ENCODE measurements at regions not wholly inside any gene's neighbourhood (a gene's known extent, or its start where the extent isn't known, plus 50 kb on each side); places are given as distances from the start of the nearest gene placed in this dataset.
"Not testable (repeated sequence)": the region's sequence is repeated elsewhere in the genome, so short reads cannot be mapped to it uniquely, and the experiment has no call there.

GRCh38 chr10:20593649-20594048 is 303.5 kb downstream of the NEBL start:
- DNase-seq: no peak
- no peak for TF ChIP-seq CTCF (IDR thresholded peaks at IDR 0.05; ENCODE audit: low read depth, low read length)
- H3K4me3 ChIP-seq (ENCODE audit: low read depth, low read length): no peak overlapping the region
- peaks cover 4% of the 10 kb centered on the region; the same call in 1 of the 2 replicates for H3K4me1 ChIP-seq
- no peaks in the 10 kb centered on the region for H3K36me3 ChIP-seq
- H3K27me3 ChIP-seq: no peaks in the 10 kb centered on the region
- no peaks in the 10 kb centered on the region for H3K9me3 ChIP-seq

GRCh38 chr10:20582041-20582440 is 315.1 kb downstream of the NEBL start:
- Histone ChIP-seq H3K27me3 (no peaks in the 10 kb centered on the region), H3K4me3 (ENCODE audit: low read depth, low read length) (no peak overlapping the region), H3K9me3 (no peaks in the 10 kb centered on the region), H3K36me3 (no peaks in the 10 kb centered on the region), H3K4me1 (no peaks in the 10 kb centered on the region)
- DNase-seq: no peak
- TF ChIP-seq CTCF (IDR thresholded peaks at IDR 0.05; ENCODE audit: low read depth, low read length): no peak

- no peaks in the 10 kb centered on the region for H3K4me1 ChIP-seq
- no peak overlapping the region for H3K4me3 ChIP-seq (ENCODE audit: low read depth, low read length)
- TF ChIP-seq CTCF (IDR thresholded peaks at IDR 0.05; ENCODE audit: low read depth, low read length): no peak
- no peaks in the 10 kb centered on the region for H3K9me3 ChIP-seq
- DNase-seq: no peak
- no peaks in the 10 kb centered on the region for H3K36me3 ChIP-seq
- no peaks in the 10 kb centered on the region for H3K27me3 ChIP-seq
These were observed 323.2 kb downstream of the NEBL start for GRCh38 chr10:20573924-20574323.

- H3K4me3 ChIP-seq (ENCODE audit: low read depth, low read length); DNase-seq; H3K27me3 ChIP-seq; H3K9me3 ChIP-seq; H3K36me3 ChIP-seq; H3K4me1 ChIP-seq: not testable (repeated sequence)
These were observed 341.1 kb downstream of the NEBL start for GRCh38 chr10:20555990-20556389.

GRCh38 chr10:20552382-20552781 is 344.7 kb downstream of the NEBL start:
- no peaks in the 10 kb centered on the region for H3K27me3 ChIP-seq
- no peaks in the 10 kb centered on the region for H3K9me3 ChIP-seq
- no peaks in the 10 kb centered on the region for H3K4me1 ChIP-seq
- no peak overlapping the region for H3K4me3 ChIP-seq (ENCODE audit: low read depth, low read length)
- no peaks in the 10 kb centered on the region for H3K36me3 ChIP-seq
- no peak for TF ChIP-seq CTCF (IDR thresholded peaks at IDR 0.05; ENCODE audit: low read depth, low read length)
- no peak for DNase-seq

GRCh38 chr10:20551761-20552160 is 345.4 kb downstream of the NEBL start:
- Histone ChIP-seq H3K4me3 (ENCODE audit: low read depth, low read length) (no peak overlapping the region), H3K4me1 (no peaks in the 10 kb centered on the region), H3K27me3 (no peaks in the 10 kb centered on the region), H3K9me3 (no peaks in the 10 kb centered on the region), H3K36me3 (no peaks in the 10 kb centered on the region)
- no peak for DNase-seq
- no peak for TF ChIP-seq CTCF (IDR thresholded peaks at IDR 0.05; ENCODE audit: low read depth, low read length)

Measured in BE2C (cell line).